ENCODE measurements at regions not wholly inside any gene's neighbourhood (a gene's known extent, or its start where the extent isn't known, plus 50 kb on each side); places are given as distances from the start of the nearest gene placed in this dataset.

- DNase-seq, result no peak
Measured at GRCh38 chr11:91851908-91852307, 372.7 kb upstream of the FAT3 start.

- no peak for DNase-seq
Measured at GRCh38 chr11:91850533-91851275, 373.9 kb upstream of the FAT3 start.

GRCh38 chr11:91850021-91850420 is 374.6 kb upstream of the FAT3 start:
- no peak for DNase-seq

- no peak for DNase-seq
Measured at GRCh38 chr11:91846649-91847048, 378.0 kb upstream of the FAT3 start.

- DNase-seq, result no peak
Measured at GRCh38 chr11:91846002-91846401, 378.6 kb upstream of the FAT3 start.

- DNase-seq, result no peak
Measured at GRCh38 chr11:91840640-91841240, 383.9 kb upstream of the FAT3 start.

GRCh38 chr11:91837411-91838330 is 386.9 kb upstream of the FAT3 start:
- no peak for DNase-seq

- no peak for DNase-seq
Measured at GRCh38 chr11:91835051-91835560, 389.5 kb upstream of the FAT3 start.

GRCh38 chr11:91828901-91829300 is 395.7 kb upstream of the FAT3 start:
- DNase-seq, result no peak

- DNase-seq, result no peak
Measured at GRCh38 chr11:91825777-91826176, 398.8 kb upstream of the FAT3 start.

- DNase-seq, result no peak
Measured at GRCh38 chr11:91823252-91823830, 401.3 kb upstream of the FAT3 start.

- no peak for DNase-seq
Measured at GRCh38 chr11:91822805-91823204, 401.8 kb upstream of the FAT3 start.

GRCh38 chr11:91820709-91821108 is 403.9 kb upstream of the FAT3 start:
- DNase-seq, result no peak

GRCh38 chr11:91819777-91820176 is 404.8 kb upstream of the FAT3 start:
- DNase-seq, result no peak

GRCh38 chr11:91819195-91819594 is 405.4 kb upstream of the FAT3 start:
- DNase-seq, result no peak

- DNase-seq, result no peak
Measured at GRCh38 chr11:91817996-91818395, 406.6 kb upstream of the FAT3 start.

GRCh38 chr11:91813263-91813662 is 411.4 kb upstream of the FAT3 start:
- DNase-seq, result no peak

- no peak for DNase-seq
Measured at GRCh38 chr11:91810871-91811270, 413.7 kb upstream of the FAT3 start.

- DNase-seq, result no peak
Measured at GRCh38 chr11:91805293-91805692, 419.3 kb upstream of the FAT3 start.

GRCh38 chr11:91804042-91804441 is 420.6 kb upstream of the FAT3 start:
- no peak for DNase-seq

GRCh38 chr11:91802475-91802874 is 422.1 kb upstream of the FAT3 start:
- DNase-seq, result no peak

- no peak for DNase-seq
Measured at GRCh38 chr11:91800208-91800914, 424.3 kb upstream of the FAT3 start.
